ENCODE measurements at regions not wholly inside any gene's neighbourhood (a gene's known extent, or its start where the extent isn't known, plus 50 kb on each side); places are given as distances from the start of the nearest gene placed in this dataset.
"Not testable (repeated sequence)": the region's sequence is repeated elsewhere in the genome, so short reads cannot be mapped to it uniquely, and the experiment has no call there.

- no peak for DNase-seq (ENCODE audit: low read depth)
Observed at GRCh38 chr5:82889088-82889487, 188.1 kb downstream of the TMEM167A start.

GRCh38 chr5:82886911-82887310 lies 190.3 kb downstream of the TMEM167A start:
- no peak for DNase-seq (ENCODE audit: low read depth)

GRCh38 chr5:82885627-82886389 lies 191.4 kb downstream of the TMEM167A start:
- DNase-seq (ENCODE audit: low read depth), result no peak

- no peak for DNase-seq (ENCODE audit: low read depth)
Observed at GRCh38 chr5:82884821-82885471, 192.2 kb downstream of the TMEM167A start.

- DNase-seq (ENCODE audit: low read depth), result no peak
Observed at GRCh38 chr5:82882316-82882715, 194.9 kb downstream of the TMEM167A start.

- no peak for DNase-seq (ENCODE audit: low read depth)
Observed at GRCh38 chr5:82881571-82882174, 195.5 kb downstream of the TMEM167A start.

- DNase-seq (ENCODE audit: low read depth), result no peak
Observed at GRCh38 chr5:82879089-82879488, 198.1 kb downstream of the TMEM167A start.

GRCh38 chr5:82873452-82873851 lies 203.7 kb downstream of the TMEM167A start:
- no peak for DNase-seq (ENCODE audit: low read depth)

GRCh38 chr5:82872321-82873288 lies 204.6 kb downstream of the TMEM167A start:
- not testable (repeated sequence) for DNase-seq (ENCODE audit: low read depth)

GRCh38 chr5:82865625-82866024 lies 211.6 kb downstream of the TMEM167A start:
- no peak for DNase-seq (ENCODE audit: low read depth)

GRCh38 chr5:82863266-82863665 lies 213.9 kb downstream of the TMEM167A start:
- no peak for DNase-seq (ENCODE audit: low read depth)

- DNase-seq (ENCODE audit: low read depth), result no peak
Observed at GRCh38 chr5:82862711-82863110, 214.5 kb downstream of the TMEM167A start.

GRCh38 chr5:82862261-82862660 lies 214.9 kb downstream of the TMEM167A start:
- DNase-seq (ENCODE audit: low read depth), result no peak

- DNase-seq (ENCODE audit: low read depth), result no peak
Observed at GRCh38 chr5:82861701-82862100, 215.5 kb downstream of the TMEM167A start.

- no peak for DNase-seq (ENCODE audit: low read depth)
Observed at GRCh38 chr5:82859451-82860140, 217.6 kb downstream of the TMEM167A start.

GRCh38 chr5:82858151-82859025 lies 218.8 kb downstream of the TMEM167A start:
- DNase-seq (ENCODE audit: low read depth), result no peak

- DNase-seq (ENCODE audit: low read depth), result no peak
Observed at GRCh38 chr5:82855893-82856550, 221.2 kb downstream of the TMEM167A start.

- DNase-seq (ENCODE audit: low read depth), result no peak
Observed at GRCh38 chr5:82854956-82855355, 222.2 kb downstream of the TMEM167A start.

GRCh38 chr5:82851471-82851870 lies 225.7 kb downstream of the TMEM167A start:
- no peak for DNase-seq (ENCODE audit: low read depth)

GRCh38 chr5:82850393-82850792 lies 226.8 kb downstream of the TMEM167A start:
- no peak for DNase-seq (ENCODE audit: low read depth)

Measured in activated T-helper 1 cell treated with Interleukin-2 at 50 U/mL for 16 hours (primary cell).